ENCODE measurements at regions not wholly inside any gene's neighbourhood (a gene's known extent, or its start where the extent isn't known, plus 50 kb on each side); places are given as distances from the start of the nearest gene placed in this dataset.

DNA sequence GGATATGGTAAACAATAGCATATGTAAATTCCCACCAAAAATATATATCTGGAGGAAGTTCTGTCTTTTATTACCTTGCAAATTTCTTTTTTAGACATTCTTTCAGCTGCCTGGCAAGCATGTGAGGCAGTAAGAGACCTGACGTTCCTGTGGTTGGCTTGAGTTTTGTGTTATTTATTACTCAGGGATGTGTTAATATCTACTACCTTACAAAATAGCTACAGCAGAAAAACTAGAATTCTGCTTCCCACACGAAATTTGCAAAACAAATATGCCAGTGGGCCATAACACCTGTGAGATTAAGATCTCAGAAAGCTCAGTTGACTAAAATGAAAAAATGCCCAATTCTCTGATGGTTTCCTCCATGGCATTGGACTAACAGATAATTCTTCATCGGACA is 274.2 kb downstream of the TMEM167A start:
- TF ChIP-seq CTCF (IDR thresholded peaks at IDR 0.05 in 8 of 11, conservative IDR thresholded peaks at IDR 0.05 in 3 of 11) (no peak), POLR2A (IDR thresholded peaks at IDR 0.05) (no peak), POLR2AphosphoS5 (IDR thresholded peaks at IDR 0.05) (no peak)
